Adipocyte (in vitro differentiated cells): ENCODE measurements at regions not wholly inside any gene's neighbourhood (a gene's known extent, or its start where the extent isn't known, plus 50 kb on each side); places are given as distances from the start of the nearest gene placed in this dataset.

Source experiments
- DNase-seq: peaks from one replicate; pipeline ENCODE4 v3.0.0-alpha.2; 2015; ENCODE audit warnings: low read depth
- H3K27me3 ChIP-seq: replicated peaks from 2 replicates; pipeline ENCODE4 v1.7.0; 2013; ENCODE audit warnings: mild to moderate bottlenecking, low read length, moderate library complexity; ENCODE audit not compliant: control insufficient read depth, insufficient read depth
- H3K36me3 ChIP-seq: 2 replicates; pipeline ENCODE4 v1.7.0; 2013; ENCODE audit warnings: low read length, mild to moderate bottlenecking, moderate library complexity; ENCODE audit not compliant: control insufficient read depth, insufficient read depth, severe bottlenecking
- H3K4me1 ChIP-seq: 2 replicates; pipeline ENCODE4 v1.7.0; 2013; ENCODE audit warnings: mild to moderate bottlenecking, low read length, moderate library complexity; ENCODE audit not compliant: control insufficient read depth, insufficient read depth
- H3K4me3 ChIP-seq: 2 replicates; pipeline ENCODE4 v1.7.0; 2013; ENCODE audit warnings: mild to moderate bottlenecking, low read length, moderate library complexity
- H3K9ac ChIP-seq: 2 replicates; pipeline ENCODE4 v1.7.0; 2013; ENCODE audit warnings: mild to moderate bottlenecking, low read length, moderate library complexity
- H3K9me3 ChIP-seq: 2 replicates; pipeline ENCODE4 v1.7.0; 2013; ENCODE audit warnings: mild to moderate bottlenecking, low read length, moderate library complexity; ENCODE audit not compliant: control insufficient read depth

- H3K9me3 ChIP-seq: peaks cover 5% of the 10 kb centered on the region
- no peak overlapping the region for H3K4me3 ChIP-seq
- peaks cover 15% of the 10 kb centered on the region for H3K4me1 ChIP-seq
- no peak overlapping the region for H3K9ac ChIP-seq
- H3K36me3 ChIP-seq: peaks cover 5% of the 10 kb centered on the region
- no peaks in the 10 kb centered on the region for H3K27me3 ChIP-seq
- DNase-seq: no peak
Measured at GRCh38 chr1:184813528-184814089, 59.0 kb upstream of the EDEM3 start.

- peak overlapping the region; percentile 38 for H3K4me3 ChIP-seq
- H3K9me3 ChIP-seq: peaks cover 5% of the 10 kb centered on the region
- DNase-seq: no peak
- no peaks in the 10 kb centered on the region for H3K27me3 ChIP-seq
- no peaks in the 10 kb centered on the region for H3K36me3 ChIP-seq
- H3K4me1 ChIP-seq: peaks cover 16% of the 10 kb centered on the region
- H3K9ac ChIP-seq: peak overlapping the region; percentile 26
Measured at GRCh38 chr1:184811439-184812111, 56.9 kb upstream of the EDEM3 start.

GRCh38 chr1:184810735-184811343 is 56.2 kb upstream of the EDEM3 start:
- Histone ChIP-seq H3K9ac (peak overlapping the region; percentile 44), H3K36me3 (no peaks in the 10 kb centered on the region), H3K27me3 (no peaks in the 10 kb centered on the region), H3K4me3 (peak overlapping the region; percentile 22), H3K9me3 (peaks cover 5% of the 10 kb centered on the region), H3K4me1 (peaks cover 22% of the 10 kb centered on the region)
- no peak for DNase-seq

GRCh38 chr1:184806296-184806721 is 51.7 kb upstream of the EDEM3 start:
- Histone ChIP-seq H3K36me3 (no peaks in the 10 kb centered on the region), H3K9ac (no peak overlapping the region), H3K27me3 (no peaks in the 10 kb centered on the region), H3K4me1 (peaks cover 36% of the 10 kb centered on the region), H3K4me3 (no peak overlapping the region), H3K9me3 (no peaks in the 10 kb centered on the region)
- DNase-seq: no peak

- Histone ChIP-seq H3K9ac (no peak overlapping the region), H3K9me3 (no peaks in the 10 kb centered on the region), H3K4me3 (no peak overlapping the region), H3K36me3 (no peaks in the 10 kb centered on the region), H3K4me1 (peaks cover 33% of the 10 kb centered on the region), H3K27me3 (no peaks in the 10 kb centered on the region)
- peak; percentile 93 for DNase-seq
Measured at GRCh38 chr1:184805667-184806295, 51.1 kb upstream of the EDEM3 start.
